GM12864 (cell line): ENCODE measurements at regions not wholly inside any gene's neighbourhood (a gene's known extent, or its start where the extent isn't known, plus 50 kb on each side); places are given as distances from the start of the nearest gene placed in this dataset.
A peak's percentile ranks its signal among the peaks of the same experiment; 100 is the strongest.
"Not testable (repeated sequence)": the region's sequence is repeated elsewhere in the genome, so short reads cannot be mapped to it uniquely, and the experiment has no call there.

Source experiments
- DNase-seq: peaks from one replicate; pipeline ENCODE4 v3.0.0-alpha.2; 2011; ENCODE audit warnings: low read depth
- H3K4me3 ChIP-seq: 2 replicates; pipeline ENCODE4 v1.5.1; 2011; ENCODE audit warnings: mild to moderate bottlenecking, low read depth, low read length, control low read depth
- TF ChIP-seq, protein P1 (sequence below): IDR thresholded peaks from 2 replicates; pipeline ENCODE4 v1.5.1; 2011; ENCODE audit warnings: low read depth, mild to moderate bottlenecking, moderate library complexity, low read length, control low read depth, inconsistent platforms; ENCODE audit errors: missing control alignments

DNA sequence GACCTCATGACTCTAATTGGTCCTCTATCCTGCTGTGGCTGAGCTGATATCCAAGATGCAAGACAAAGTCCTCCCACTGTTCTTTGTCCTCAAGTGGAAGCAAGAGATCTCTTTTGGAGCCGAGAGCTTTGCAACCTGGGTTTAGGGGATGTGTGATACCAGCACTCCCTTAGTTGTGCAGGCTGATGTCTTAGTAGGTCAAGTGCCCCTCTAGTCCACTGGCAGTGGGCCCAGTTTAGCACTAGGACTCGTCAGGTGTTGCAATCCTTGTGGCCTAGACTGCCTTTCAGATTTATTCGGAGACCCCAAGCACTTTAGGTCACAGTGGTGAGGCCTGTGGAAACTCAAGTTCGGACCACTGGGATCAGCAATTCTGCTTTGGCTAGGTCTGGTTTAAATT is 64.0 kb downstream of the GPRASP3 start:
- H3K4me3 ChIP-seq = no peak overlapping the region
- DNase-seq = no peak
- TF ChIP-seq, protein P1, sequence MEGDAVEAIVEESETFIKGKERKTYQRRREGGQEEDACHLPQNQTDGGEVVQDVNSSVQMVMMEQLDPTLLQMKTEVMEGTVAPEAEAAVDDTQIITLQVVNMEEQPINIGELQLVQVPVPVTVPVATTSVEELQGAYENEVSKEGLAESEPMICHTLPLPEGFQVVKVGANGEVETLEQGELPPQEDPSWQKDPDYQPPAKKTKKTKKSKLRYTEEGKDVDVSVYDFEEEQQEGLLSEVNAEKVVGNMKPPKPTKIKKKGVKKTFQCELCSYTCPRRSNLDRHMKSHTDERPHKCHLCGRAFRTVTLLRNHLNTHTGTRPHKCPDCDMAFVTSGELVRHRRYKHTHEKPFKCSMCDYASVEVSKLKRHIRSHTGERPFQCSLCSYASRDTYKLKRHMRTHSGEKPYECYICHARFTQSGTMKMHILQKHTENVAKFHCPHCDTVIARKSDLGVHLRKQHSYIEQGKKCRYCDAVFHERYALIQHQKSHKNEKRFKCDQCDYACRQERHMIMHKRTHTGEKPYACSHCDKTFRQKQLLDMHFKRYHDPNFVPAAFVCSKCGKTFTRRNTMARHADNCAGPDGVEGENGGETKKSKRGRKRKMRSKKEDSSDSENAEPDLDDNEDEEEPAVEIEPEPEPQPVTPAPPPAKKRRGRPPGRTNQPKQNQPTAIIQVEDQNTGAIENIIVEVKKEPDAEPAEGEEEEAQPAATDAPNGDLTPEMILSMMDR = no peak

DNA sequence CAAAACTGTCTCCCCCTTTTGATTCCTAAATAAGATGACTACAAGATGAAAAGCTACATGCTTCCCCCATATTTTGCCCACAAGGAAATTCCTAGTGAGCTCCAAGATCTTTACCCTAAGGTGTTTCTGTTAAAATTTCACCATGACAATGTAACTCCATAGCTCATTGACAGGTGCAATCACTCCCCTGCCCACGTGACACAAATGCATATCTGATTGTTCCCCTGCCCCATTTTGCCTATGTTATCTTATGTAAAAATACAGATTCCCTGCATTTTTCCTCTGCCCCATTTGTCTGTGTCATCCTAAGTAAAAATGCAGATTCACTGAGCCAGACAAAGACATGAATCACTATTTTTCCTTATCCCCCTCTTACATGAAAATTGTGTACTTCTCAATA is 66.7 kb downstream of the GPRASP3 start:
- TF ChIP-seq, protein P1 = no peak
- H3K4me3 ChIP-seq = no peak overlapping the region
- no peak for DNase-seq

DNA sequence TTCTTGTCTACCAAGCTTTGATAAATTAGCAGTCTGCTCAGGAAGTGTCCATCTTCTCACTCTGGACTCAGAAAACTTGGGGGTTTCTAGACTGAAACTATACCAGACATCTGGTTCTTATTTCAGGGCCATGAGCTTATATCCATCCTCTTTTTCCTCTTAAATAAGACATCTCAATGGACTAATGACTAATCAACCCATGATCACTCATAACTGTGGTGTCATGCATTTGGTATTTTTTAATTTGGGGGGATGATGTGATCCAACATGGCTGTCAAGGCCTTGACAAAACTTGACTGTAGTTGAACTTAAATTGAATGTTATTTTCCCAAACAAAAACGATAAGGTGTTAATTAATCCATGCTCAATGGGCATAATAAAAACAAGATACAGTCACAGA is 87.8 kb downstream of the GPRASP3 start:
- DNase-seq = no peak
- TF ChIP-seq, protein P1 = no peak

DNA sequence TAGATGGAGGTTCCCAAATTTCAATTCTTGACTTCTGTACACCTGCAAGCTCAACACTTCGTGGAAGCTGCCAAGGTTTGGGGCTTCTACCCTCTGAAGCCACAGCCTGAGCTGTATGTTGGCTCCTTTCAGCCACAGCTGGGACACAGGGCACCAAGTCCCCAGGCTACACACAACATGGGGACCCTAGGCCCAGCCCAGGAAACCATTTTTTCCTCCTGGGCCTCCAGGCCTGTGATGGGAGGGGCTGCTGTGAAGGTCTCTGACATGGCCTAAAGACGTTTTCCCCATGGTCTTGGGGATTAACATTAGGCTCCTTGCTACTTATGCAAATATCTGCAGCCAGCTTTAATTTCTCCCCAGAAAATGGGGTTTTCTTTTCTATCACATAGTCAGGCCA is 97.7 kb downstream of the GPRASP3 start:
- H3K4me3 ChIP-seq = not testable (repeated sequence)

More for the DNA sequence above, 87.8 kb downstream of the GPRASP3 start:
- H3K4me3 ChIP-seq = no peak overlapping the region

DNA sequence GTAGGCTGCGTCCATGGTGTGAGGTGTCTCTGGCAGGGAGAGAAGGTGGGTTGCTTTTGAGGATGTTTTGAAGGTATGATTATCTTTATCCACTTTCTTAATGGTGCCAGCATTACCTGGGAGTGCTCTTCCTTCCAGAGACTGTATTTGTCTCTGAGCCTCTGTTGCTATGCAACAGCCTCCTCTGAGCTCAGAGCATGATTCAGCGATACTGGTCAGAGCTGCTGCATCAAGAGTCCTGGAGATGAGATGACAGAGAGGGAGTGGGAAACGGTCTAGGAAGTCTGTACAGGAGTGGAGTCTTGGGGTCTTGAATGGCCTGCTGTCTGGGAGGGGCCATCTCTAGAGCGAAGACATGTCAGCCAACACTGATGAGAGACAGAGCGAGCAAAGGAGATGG is 104.4 kb upstream of the RAB40AL start:
- H3K4me3 ChIP-seq = no peak overlapping the region
- TF ChIP-seq, protein P1 = no peak
- no peak for DNase-seq

More for the DNA sequence above, 97.7 kb downstream of the GPRASP3 start:
- DNase-seq = not testable (repeated sequence)

DNA sequence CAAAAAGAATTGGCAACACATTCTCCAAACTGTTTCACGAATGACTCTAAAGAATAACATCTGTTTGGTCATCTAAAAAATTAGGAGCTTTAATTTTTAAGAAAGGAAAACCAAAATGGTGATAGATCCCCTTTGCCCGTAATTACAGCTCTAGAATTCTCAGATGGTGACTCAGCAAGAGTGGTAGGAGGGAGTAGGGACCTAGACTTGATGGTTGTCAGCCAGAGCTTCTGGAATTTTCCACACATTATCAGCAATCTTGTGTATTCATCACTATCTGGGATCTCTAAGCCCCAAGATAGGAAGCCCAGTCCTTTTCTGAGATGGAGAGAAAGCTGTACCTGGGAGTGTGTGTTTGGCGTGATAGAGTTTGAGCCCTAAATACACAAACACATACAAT is 103.9 kb upstream of the RAB40AL start:
- TF ChIP-seq, protein P1 = no peak
- DNase-seq = no peak
- H3K4me3 ChIP-seq = no peak overlapping the region

DNA sequence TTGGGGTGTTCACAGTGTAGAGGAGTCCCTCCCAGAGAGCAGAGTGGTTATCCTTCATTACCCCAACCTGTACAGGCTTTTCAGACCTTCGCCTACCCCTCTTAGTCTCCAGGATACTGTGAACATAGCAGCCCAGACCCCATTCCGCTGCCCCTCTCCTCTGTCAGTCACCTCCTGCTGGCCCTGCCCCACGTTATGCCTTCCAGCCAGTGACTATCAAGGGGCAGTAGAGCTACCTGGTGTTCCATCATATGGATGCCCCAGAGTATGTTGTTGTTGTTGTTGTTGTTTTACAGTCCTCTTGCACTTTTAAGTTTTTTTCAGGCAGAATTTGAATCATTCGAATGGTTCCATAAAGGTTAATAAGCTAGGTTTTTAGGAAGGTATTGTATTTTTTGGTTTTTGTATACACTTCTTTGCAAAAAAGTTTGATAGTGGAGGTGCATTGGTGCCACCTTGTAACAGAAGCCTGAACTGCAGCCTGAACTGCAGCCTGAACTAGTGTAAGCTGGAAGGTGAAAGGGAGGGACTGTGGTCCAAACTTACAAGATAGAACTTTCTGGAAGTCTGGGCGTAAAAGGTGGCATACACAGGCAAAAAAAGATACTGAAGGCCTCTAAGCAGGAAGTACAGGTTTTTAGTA is 101.4 kb upstream of the RAB40AL start:
- H3K4me3 ChIP-seq = no peak overlapping the region
- DNase-seq = no peak
- TF ChIP-seq, protein P1 = peak; percentile 47
